GM19035 (cell line): ENCODE measurements at regions not wholly inside any gene's neighbourhood (a gene's known extent, or its start where the extent isn't known, plus 50 kb on each side); places are given as distances from the start of the nearest gene placed in this dataset.
"Not testable (repeated sequence)": the region's sequence is repeated elsewhere in the genome, so short reads cannot be mapped to it uniquely, and the experiment has no call there.

Source experiments
- ATAC-seq: cut with Tn5 transposase; IDR thresholded peaks from one replicate; pipeline ENCODE4 v1.9.1; 2021; ENCODE audit not compliant: unreplicated experiment

- ATAC-seq, result no peak
Observed at GRCh38 chr12:28023156-28023887, 50.8 kb upstream of the PTHLH start.

GRCh38 chr12:28024231-28024995, 51.9 kb upstream of the PTHLH start:
- ATAC-seq, result no peak

- no peak for ATAC-seq
Observed at GRCh38 chr12:28025821-28026505, 53.4 kb upstream of the PTHLH start.

- ATAC-seq, result no peak
Observed at GRCh38 chr12:28026701-28027100, 54.2 kb upstream of the PTHLH start.

GRCh38 chr12:28027328-28027727, 54.8 kb upstream of the PTHLH start:
- no peak for ATAC-seq

GRCh38 chr12:28027947-28028724, 55.6 kb upstream of the PTHLH start:
- ATAC-seq, result no peak

- ATAC-seq, result no peak
Observed at GRCh38 chr12:28032811-28033537, 60.4 kb upstream of the PTHLH start.

GRCh38 chr12:28033538-28033915, 61.0 kb upstream of the PTHLH start:
- ATAC-seq, result no peak

GRCh38 chr12:28034271-28034670, 61.7 kb upstream of the PTHLH start:
- ATAC-seq, result no peak

GRCh38 chr12:28035500-28035899, 63.0 kb upstream of the PTHLH start:
- no peak for ATAC-seq

- ATAC-seq, result no peak
Observed at GRCh38 chr12:28036940-28037339, 64.4 kb upstream of the PTHLH start.

GRCh38 chr12:28040246-28040645, 67.7 kb upstream of the PTHLH start:
- ATAC-seq, result no peak

- ATAC-seq, result not testable (repeated sequence)
Observed at GRCh38 chr12:28046600-28046999, 74.1 kb upstream of the PTHLH start.

GRCh38 chr12:28050606-28051005, 78.1 kb upstream of the PTHLH start:
- no peak for ATAC-seq

- ATAC-seq, result no peak
Observed at GRCh38 chr12:28051516-28052354, 79.2 kb upstream of the PTHLH start.

- ATAC-seq, result no peak
Observed at GRCh38 chr12:28053564-28053963, 81.0 kb upstream of the PTHLH start.

- ATAC-seq, result no peak
Observed at GRCh38 chr12:28054583-28054982, 82.0 kb upstream of the PTHLH start.

- ATAC-seq, result no peak
Observed at GRCh38 chr12:28057856-28058615, 85.5 kb upstream of the PTHLH start.

- ATAC-seq, result no peak
Observed at GRCh38 chr12:28059220-28059619, 86.7 kb upstream of the PTHLH start.
